ENCODE measurements at regions not wholly inside any gene's neighbourhood (a gene's known extent, or its start where the extent isn't known, plus 50 kb on each side); places are given as distances from the start of the nearest gene placed in this dataset.

GRCh38 chr11:112842151-112842550 lies 119.1 kb upstream of the NCAM1 start:
- H3K14ac ChIP-seq (ENCODE audit: low read length), result no peak overlapping the region
- no peak overlapping the region for H2AK5ac ChIP-seq (ENCODE audit: low read depth, low read length)
- peak overlapping the region; percentile 10 for H2BK120ac ChIP-seq (ENCODE audit: low read depth, low read length)
- H2AFZ ChIP-seq (ENCODE audit: low read length), result no peak overlapping the region
- H3K27me3 ChIP-seq (ENCODE audit: control insufficient read depth in 3 of 3, insufficient read depth in 3 of 3, low read depth in 1 of 3, low read length in 3 of 3), result no peaks in the 10 kb centered on the region
- no CpG with 5 or more reads among the region's 4 CpGs for WGBS, 2 donors (ENCODE audit: extremely low coverage in 2 of 2, insufficient read length in 2 of 2, insufficient replicate concordance in 1 of 2)
- H3K4me2 ChIP-seq (ENCODE audit: insufficient read depth, low read length, poor library complexity, severe bottlenecking), result no peak overlapping the region
- no peak overlapping the region for H4K8ac ChIP-seq (ENCODE audit: low read depth, low read length)
- no peak for DNase-seq (ENCODE audit: low spot score)
- H3K9me3 ChIP-seq (replicated peaks in 1 of 2; ENCODE audit: control insufficient read depth in 2 of 2, insufficient read depth in 1 of 2, low read depth in 1 of 2, low read length in 2 of 2), result no peaks in the 10 kb centered on the region
- H4K91ac ChIP-seq (ENCODE audit: low read depth, low read length, poor library complexity), result no peak overlapping the region
- no peak overlapping the region for H3K9ac ChIP-seq (ENCODE audit: low read depth, low read length, poor library complexity)
- no peaks in the 10 kb centered on the region for H3K79me1 ChIP-seq (ENCODE audit: low read depth, low read length)
- H2BK15ac ChIP-seq (ENCODE audit: low read length), result no peak overlapping the region
- no peak overlapping the region for H2BK5ac ChIP-seq (ENCODE audit: low read length)
- no peak overlapping the region for H3K4me3 ChIP-seq (ENCODE audit: low read length in 2 of 2)
- H3K18ac ChIP-seq (ENCODE audit: low read length), result no peak overlapping the region
- H3K4me1 ChIP-seq (ENCODE audit: control insufficient read depth in 2 of 2, insufficient read depth in 1 of 2, low read depth in 1 of 2, low read length in 2 of 2), result peaks cover 0 to 8% of the 10 kb centered on the region in 2 donors
- no peak overlapping the region for H3K4ac ChIP-seq (ENCODE audit: low read length)
- no peak overlapping the region for H3K27ac ChIP-seq (replicated peaks; ENCODE audit: low read length)
- no peak overlapping the region for H2BK12ac ChIP-seq (ENCODE audit: low read length)
- no peaks in the 10 kb centered on the region for H3K36me3 ChIP-seq (replicated peaks in 1 of 2; ENCODE audit: control insufficient read depth in 2 of 2, insufficient read depth in 2 of 2, low read length in 2 of 2)
- H3K23ac ChIP-seq (ENCODE audit: low read depth, low read length, poor library complexity), result no peak overlapping the region

- H3K18ac ChIP-seq (ENCODE audit: low read length), result no peak overlapping the region
- H2BK12ac ChIP-seq (ENCODE audit: low read length), result no peak overlapping the region
- H3K79me1 ChIP-seq (ENCODE audit: low read depth, low read length), result no peaks in the 10 kb centered on the region
- H3K4me1 ChIP-seq (ENCODE audit: control insufficient read depth in 2 of 2, insufficient read depth in 1 of 2, low read depth in 1 of 2, low read length in 2 of 2), result peaks cover 0 to 8% of the 10 kb centered on the region in 2 donors
- no peak overlapping the region for H2BK120ac ChIP-seq (ENCODE audit: low read depth, low read length)
- DNase-seq (ENCODE audit: low spot score), result peak; percentile 48
- H3K4me2 ChIP-seq (ENCODE audit: insufficient read depth, low read length, poor library complexity, severe bottlenecking), result no peak overlapping the region
- no peaks in the 10 kb centered on the region for H3K36me3 ChIP-seq (replicated peaks in 1 of 2; ENCODE audit: control insufficient read depth in 2 of 2, insufficient read depth in 2 of 2, low read length in 2 of 2)
- no peak overlapping the region for H4K91ac ChIP-seq (ENCODE audit: low read depth, low read length, poor library complexity)
- H2BK5ac ChIP-seq (ENCODE audit: low read length), result no peak overlapping the region
- H2AK5ac ChIP-seq (ENCODE audit: low read depth, low read length), result no peak overlapping the region
- no peak overlapping the region for H2AFZ ChIP-seq (ENCODE audit: low read length)
- H3K14ac ChIP-seq (ENCODE audit: low read length), result no peak overlapping the region
- H3K9me3 ChIP-seq (replicated peaks in 1 of 2; ENCODE audit: control insufficient read depth in 2 of 2, insufficient read depth in 1 of 2, low read depth in 1 of 2, low read length in 2 of 2), result no peaks in the 10 kb centered on the region
- H3K4me3 ChIP-seq (ENCODE audit: low read length in 2 of 2), result no peak overlapping the region
- H3K23ac ChIP-seq (ENCODE audit: low read depth, low read length, poor library complexity), result no peak overlapping the region
- no peak overlapping the region for H4K8ac ChIP-seq (ENCODE audit: low read depth, low read length)
- H3K4ac ChIP-seq (ENCODE audit: low read length), result no peak overlapping the region
- no peak overlapping the region for H3K9ac ChIP-seq (ENCODE audit: low read depth, low read length, poor library complexity)
- H2BK15ac ChIP-seq (ENCODE audit: low read length), result no peak overlapping the region
- no peaks in the 10 kb centered on the region for H3K27me3 ChIP-seq (ENCODE audit: control insufficient read depth in 3 of 3, insufficient read depth in 3 of 3, low read depth in 1 of 3, low read length in 3 of 3)
- peak overlapping the region; percentile 29 for H3K27ac ChIP-seq (replicated peaks; ENCODE audit: low read length)
Observed at GRCh38 chr11:112844517-112844916, 116.7 kb upstream of the NCAM1 start.

GRCh38 chr11:112847568-112847967 lies 113.7 kb upstream of the NCAM1 start:
- Histone ChIP-seq H3K27me3 (ENCODE audit: control insufficient read depth in 3 of 3, insufficient read depth in 3 of 3, low read depth in 1 of 3, low read length in 3 of 3) (no peaks in the 10 kb centered on the region), H2AK5ac (ENCODE audit: low read depth, low read length) (peak overlapping the region; percentile 68), H3K18ac (ENCODE audit: low read length) (no peak overlapping the region), H4K91ac (ENCODE audit: low read depth, low read length, poor library complexity) (no peak overlapping the region), H2AFZ (ENCODE audit: low read length) (no peak overlapping the region), H2BK120ac (ENCODE audit: low read depth, low read length) (no peak overlapping the region), H3K9ac (ENCODE audit: low read depth, low read length, poor library complexity) (no peak overlapping the region), H3K4me3 (ENCODE audit: low read length in 2 of 2) (no peak overlapping the region), H3K36me3 (replicated peaks in 1 of 2; ENCODE audit: control insufficient read depth in 2 of 2, insufficient read depth in 2 of 2, low read length in 2 of 2) (no peaks in the 10 kb centered on the region), H3K27ac (replicated peaks; ENCODE audit: low read length) (no peak overlapping the region), H3K79me1 (ENCODE audit: low read depth, low read length) (no peaks in the 10 kb centered on the region), H3K4ac (ENCODE audit: low read length) (no peak overlapping the region), H2BK5ac (ENCODE audit: low read length) (peak overlapping the region; percentile 33), H2BK15ac (ENCODE audit: low read length) (no peak overlapping the region), H2BK12ac (ENCODE audit: low read length) (no peak overlapping the region), H3K23ac (ENCODE audit: low read depth, low read length, poor library complexity) (no peak overlapping the region), H3K4me1 (ENCODE audit: control insufficient read depth in 2 of 2, insufficient read depth in 1 of 2, low read depth in 1 of 2, low read length in 2 of 2) (peaks cover 0 to 8% of the 10 kb centered on the region in 2 donors), H3K14ac (ENCODE audit: low read length) (no peak overlapping the region), H4K8ac (ENCODE audit: low read depth, low read length) (no peak overlapping the region), H3K4me2 (ENCODE audit: insufficient read depth, low read length, poor library complexity, severe bottlenecking) (no peak overlapping the region), H3K9me3 (replicated peaks in 1 of 2; ENCODE audit: control insufficient read depth in 2 of 2, insufficient read depth in 1 of 2, low read depth in 1 of 2, low read length in 2 of 2) (no peaks in the 10 kb centered on the region)
- WGBS, 2 donors (ENCODE audit: extremely low coverage in 2 of 2, insufficient read length in 2 of 2, insufficient replicate concordance in 1 of 2), result no CpG with 5 or more reads among the region's 4 CpGs
- DNase-seq (ENCODE audit: low spot score), result no peak

GRCh38 chr11:112852143-112852866 lies 108.9 kb upstream of the NCAM1 start:
- H3K18ac ChIP-seq (ENCODE audit: low read length), result no peak overlapping the region
- no peak overlapping the region for H2AFZ ChIP-seq (ENCODE audit: low read length)
- H3K14ac ChIP-seq (ENCODE audit: low read length), result no peak overlapping the region
- H3K4me1 ChIP-seq (ENCODE audit: control insufficient read depth in 2 of 2, insufficient read depth in 1 of 2, low read depth in 1 of 2, low read length in 2 of 2), result no peaks in the 10 kb centered on the region
- no peaks in the 10 kb centered on the region for H3K9me3 ChIP-seq (replicated peaks in 1 of 2; ENCODE audit: control insufficient read depth in 2 of 2, insufficient read depth in 1 of 2, low read depth in 1 of 2, low read length in 2 of 2)
- no CpG with 5 or more reads among the region's 5 CpGs for WGBS, 2 donors (ENCODE audit: extremely low coverage in 2 of 2, insufficient read length in 2 of 2, insufficient replicate concordance in 1 of 2)
- H3K27me3 ChIP-seq (ENCODE audit: control insufficient read depth in 3 of 3, insufficient read depth in 3 of 3, low read depth in 1 of 3, low read length in 3 of 3), result no peaks in the 10 kb centered on the region
- no peak overlapping the region for H2BK5ac ChIP-seq (ENCODE audit: low read length)
- H2BK15ac ChIP-seq (ENCODE audit: low read length), result no peak overlapping the region
- no peak overlapping the region for H3K4me2 ChIP-seq (ENCODE audit: insufficient read depth, low read length, poor library complexity, severe bottlenecking)
- no peak overlapping the region for H2BK120ac ChIP-seq (ENCODE audit: low read depth, low read length)
- H3K4me3 ChIP-seq (ENCODE audit: low read length in 2 of 2), result no peak overlapping the region
- no peak overlapping the region for H2AK5ac ChIP-seq (ENCODE audit: low read depth, low read length)
- no peak overlapping the region for H4K8ac ChIP-seq (ENCODE audit: low read depth, low read length)
- no peak overlapping the region for H3K27ac ChIP-seq (replicated peaks; ENCODE audit: low read length)
- no peak overlapping the region for H2BK12ac ChIP-seq (ENCODE audit: low read length)
- H3K23ac ChIP-seq (ENCODE audit: low read depth, low read length, poor library complexity), result no peak overlapping the region
- H3K9ac ChIP-seq (ENCODE audit: low read depth, low read length, poor library complexity), result no peak overlapping the region
- no peak overlapping the region for H4K91ac ChIP-seq (ENCODE audit: low read depth, low read length, poor library complexity)
- H3K79me1 ChIP-seq (ENCODE audit: low read depth, low read length), result no peaks in the 10 kb centered on the region
- DNase-seq (ENCODE audit: low spot score), result no peak
- no peaks in the 10 kb centered on the region for H3K36me3 ChIP-seq (replicated peaks in 1 of 2; ENCODE audit: control insufficient read depth in 2 of 2, insufficient read depth in 2 of 2, low read length in 2 of 2)
- H3K4ac ChIP-seq (ENCODE audit: low read length), result no peak overlapping the region

Data from neuronal stem cell (in vitro differentiated cells).